GM21447 (cell line): ENCODE measurements at regions not wholly inside any gene's neighbourhood (a gene's known extent, or its start where the extent isn't known, plus 50 kb on each side); places are given as distances from the start of the nearest gene placed in this dataset.

Experiments used
- ATAC-seq: cut with Tn5 transposase; IDR thresholded peaks from one replicate; pipeline ENCODE4 v1.9.1; 2021; ENCODE audit not compliant: unreplicated experiment

DNA sequence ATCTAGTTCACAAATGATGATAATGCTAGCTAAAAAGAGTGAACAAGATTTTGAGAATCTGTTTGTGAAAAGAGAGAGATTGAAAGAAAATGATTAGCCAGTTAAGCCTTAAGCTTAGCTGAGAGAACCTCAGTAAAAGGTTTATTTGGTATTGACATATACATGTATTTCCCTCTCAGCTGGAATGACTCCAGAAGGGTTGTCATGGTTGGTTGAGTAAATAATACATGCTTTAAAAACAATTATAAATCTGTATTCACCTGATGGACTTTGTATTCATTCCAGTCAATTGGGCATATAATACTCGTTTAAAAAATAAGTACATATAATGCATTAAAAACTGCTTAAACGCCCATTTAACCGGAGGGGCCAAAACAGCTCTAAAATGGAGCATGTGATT lies 181.4 kb downstream of the GRB14 start:
- no peak for ATAC-seq

DNA sequence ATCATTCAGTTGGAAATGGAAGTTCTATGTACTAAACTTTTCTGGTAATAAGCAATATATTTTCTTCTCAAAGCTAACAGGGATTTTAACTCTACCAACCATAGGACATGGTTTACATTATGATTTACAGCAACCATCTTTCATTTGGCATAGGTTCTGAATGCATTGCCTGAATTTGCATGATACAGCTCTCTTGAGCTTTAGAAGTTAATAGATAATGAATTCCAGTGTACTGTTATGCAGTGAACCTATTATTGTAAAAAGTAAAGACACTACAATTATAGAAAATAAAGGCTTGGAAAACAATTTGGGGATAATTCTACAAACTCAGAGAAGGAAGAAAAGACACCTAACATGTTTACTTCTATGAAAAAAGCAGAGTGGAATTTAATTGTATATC lies 182.0 kb downstream of the GRB14 start:
- ATAC-seq = no peak

DNA sequence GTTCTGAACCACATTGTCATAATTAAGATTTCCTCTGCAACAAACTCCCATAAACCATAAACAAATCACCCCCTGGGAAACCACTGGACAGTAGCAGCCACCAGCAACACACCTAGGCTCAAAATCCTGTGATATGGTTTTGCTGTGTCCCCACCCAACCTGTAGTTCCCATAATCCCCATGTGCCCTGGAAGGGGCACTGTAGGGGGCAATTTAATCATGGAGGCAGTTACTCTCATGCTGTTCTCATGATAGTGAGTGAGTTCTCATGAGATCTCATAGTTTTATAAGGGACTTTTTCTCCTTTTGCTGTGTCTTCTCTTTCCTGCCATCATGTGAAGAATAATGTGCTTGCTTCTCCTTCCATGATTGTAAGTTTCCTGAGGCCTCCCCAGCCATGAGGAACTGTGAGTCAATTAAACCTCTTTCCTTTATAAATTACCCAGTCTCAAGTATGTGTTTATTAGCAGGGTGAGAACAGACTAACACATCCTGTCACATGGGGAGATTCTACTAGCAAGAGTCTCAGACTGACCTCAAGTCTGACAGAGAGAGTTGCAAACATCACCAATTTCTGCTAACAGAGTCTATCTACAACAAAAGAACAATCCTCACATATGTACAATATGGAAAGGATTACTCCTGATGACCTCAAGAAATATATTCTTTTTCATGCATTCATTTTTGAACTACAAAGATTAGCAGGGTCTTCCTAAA lies 182.6 kb downstream of the GRB14 start:
- ATAC-seq = no peak

DNA sequence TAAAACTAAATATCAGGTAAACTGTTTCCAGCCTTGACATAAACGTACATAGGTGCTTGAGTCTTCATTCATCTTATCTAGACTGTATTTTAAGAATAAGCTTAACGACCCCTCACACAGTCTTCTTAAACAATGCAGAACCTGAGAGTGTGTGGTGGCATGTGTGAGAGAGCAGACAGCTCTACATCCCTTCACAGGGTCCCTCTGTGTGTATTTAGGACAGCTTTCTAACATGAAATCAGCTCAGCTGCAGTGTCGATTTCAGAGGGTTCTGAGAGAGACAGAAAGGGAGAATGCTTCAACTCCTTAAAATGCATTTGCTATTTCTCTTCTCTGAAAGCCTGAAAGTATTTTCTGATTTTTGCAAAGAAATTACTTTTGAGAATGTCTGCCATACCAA lies 185.2 kb downstream of the GRB14 start:
- no peak for ATAC-seq

DNA sequence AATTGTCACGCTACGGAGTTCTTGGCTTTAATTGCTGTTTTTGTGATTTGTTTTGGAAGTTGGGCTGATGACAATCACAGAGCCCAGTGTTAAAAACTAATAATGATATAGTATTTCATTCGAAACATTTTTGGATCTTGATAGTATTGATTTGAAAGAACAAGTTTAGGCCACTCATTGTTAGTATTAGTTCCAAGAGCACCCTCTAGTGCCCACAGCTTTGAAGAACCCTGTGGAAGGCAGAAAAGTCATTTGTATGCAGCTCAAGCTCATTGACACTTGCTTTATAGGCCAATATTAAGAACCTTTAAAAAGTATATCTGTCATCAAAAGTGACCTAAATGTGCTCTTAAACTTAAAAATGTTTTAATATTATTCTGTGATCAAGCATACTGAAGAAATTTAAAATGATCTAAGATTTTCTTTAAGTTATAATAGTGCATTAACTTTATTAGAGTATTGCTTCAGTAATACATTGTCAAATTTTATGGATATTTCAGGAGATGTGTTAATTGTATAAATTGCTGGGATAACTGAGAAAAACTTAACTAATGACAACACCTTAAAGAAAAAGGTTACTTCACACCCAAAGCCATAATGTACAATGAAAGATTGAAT lies 191.0 kb downstream of the GRB14 start:
- no peak for ATAC-seq

DNA sequence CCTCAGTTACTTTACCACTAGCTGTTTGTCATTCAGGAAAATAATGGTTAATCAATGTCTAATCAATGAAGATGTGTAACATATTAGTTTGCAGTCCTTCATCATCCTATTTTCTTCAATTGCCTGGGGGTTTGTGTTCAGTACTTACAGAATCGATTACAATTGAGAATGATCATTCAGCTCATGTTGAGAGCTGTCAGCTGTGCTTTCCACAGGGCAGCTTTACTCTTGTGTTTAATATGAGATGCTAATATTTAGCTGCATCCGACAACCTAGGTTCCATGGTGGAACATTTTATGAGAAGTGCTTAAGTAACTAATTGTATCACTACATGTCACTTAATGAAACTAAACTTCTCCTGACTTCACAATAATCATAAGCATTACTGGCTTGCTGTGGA lies 191.9 kb downstream of the GRB14 start:
- no peak for ATAC-seq

DNA sequence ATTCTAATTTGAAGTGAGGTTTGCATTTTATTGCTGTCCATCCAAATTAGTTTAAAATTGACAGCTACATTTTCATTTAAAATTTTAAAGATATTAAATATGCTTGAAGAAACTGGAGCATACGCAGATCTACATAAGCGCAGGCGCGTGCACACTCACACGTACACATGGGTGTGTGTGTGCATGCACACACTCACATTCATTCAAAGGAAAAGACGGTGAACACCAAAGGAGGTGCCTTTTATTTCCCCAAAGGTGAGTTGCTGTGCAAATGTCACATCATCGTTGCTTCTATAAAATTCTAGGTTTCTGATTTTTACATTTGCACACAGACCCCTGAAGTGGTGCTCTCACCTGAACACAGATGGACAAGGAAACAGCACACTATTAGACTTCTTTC lies 194.2 kb downstream of the GRB14 start:
- ATAC-seq = no peak

DNA sequence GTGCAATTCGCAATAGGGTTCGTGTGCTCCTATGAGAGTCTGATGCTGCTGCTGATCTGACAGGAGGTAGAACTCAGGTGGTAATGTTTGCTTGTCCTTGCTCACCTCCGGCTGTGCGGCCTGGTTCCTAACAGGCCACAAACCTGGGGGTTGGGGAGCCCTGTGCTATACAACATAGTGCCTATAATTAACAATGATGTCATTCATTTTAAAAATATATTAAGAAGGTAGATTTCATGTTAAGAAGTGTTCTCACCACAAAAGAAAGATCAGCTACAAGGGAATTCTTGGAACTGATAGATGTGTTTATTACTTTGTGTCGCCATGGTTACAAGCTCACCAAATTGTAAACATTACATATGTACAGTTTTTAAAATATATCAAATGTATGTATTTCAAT lies 200.5 kb downstream of the GRB14 start:
- no peak for ATAC-seq

DNA sequence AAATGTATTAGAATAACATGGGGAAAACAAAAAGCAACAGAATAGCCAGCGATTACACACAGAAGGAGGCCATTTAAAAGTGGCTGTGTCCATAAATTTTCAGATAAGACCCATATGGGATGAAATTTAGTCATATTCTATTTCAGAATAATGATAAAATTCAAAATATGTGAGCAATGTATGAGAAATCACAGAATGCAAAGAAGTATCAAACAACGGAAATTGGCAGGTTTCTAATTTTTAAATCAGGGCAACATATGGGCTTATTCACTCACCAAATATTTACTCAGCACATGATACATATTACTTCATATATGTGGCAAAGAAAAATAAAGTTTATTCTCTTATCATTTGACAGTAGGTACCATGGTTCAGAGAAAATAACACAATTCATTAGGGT lies 208.5 kb downstream of the GRB14 start:
- ATAC-seq = no peak

DNA sequence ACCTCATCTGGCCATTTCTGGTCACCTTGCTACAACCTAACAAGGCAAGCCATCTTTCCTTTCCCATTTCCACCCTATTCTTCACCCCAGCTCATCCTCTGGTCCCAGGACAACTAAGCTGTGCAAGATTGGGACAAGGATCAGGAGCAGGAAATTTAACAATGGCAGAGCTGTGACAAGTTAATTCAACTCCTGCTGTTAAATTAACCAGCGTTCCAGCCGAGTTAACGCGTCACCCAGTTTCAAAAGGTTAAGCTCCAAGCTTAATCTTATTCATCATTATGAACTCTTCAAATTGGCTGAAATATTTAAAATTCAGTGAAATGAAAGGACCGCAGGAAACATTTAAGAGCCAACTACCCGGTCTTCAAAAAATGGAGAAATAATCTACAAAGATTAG lies 231.9 kb downstream of the GRB14 start:
- ATAC-seq = no peak

DNA sequence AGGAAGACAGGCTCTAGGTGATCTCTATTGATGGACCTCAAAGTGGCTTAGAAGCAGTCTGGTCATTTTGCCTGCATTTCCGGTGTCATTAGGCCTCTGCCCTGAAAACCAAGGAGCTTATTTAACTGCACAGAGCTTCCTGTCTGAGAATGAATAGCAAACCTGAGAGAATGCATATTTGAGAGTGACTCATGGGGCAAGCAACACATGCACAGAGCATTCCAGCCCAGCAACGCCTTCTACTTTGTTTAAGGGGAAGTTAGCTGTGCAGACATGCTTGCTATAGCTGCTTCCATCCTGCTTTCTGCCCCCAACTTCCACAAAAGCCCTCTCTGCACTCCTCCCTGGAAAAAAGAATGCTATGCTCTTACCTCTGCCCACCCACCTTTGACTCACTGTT lies 232.8 kb downstream of the GRB14 start:
- peak; percentile 95 for ATAC-seq

DNA sequence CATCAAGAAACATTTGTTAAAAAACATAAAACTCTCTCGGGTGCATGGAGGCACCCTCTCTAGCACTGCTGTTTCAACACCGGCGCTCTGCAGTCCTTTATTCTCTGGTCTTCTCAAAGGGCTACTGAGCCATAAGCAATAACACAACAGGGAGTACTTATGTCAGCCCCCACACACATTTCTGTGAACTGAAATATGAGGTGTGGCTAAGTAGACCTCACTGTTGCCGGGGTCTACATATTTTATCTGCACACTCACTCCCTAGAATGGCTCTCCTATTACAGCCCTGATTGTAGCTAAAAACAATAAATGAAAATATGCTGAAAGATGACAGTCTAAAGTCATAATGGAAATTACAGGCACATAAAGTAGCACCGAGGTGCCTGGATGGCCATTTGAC lies 235.1 kb downstream of the GRB14 start:
- ATAC-seq = no peak

DNA sequence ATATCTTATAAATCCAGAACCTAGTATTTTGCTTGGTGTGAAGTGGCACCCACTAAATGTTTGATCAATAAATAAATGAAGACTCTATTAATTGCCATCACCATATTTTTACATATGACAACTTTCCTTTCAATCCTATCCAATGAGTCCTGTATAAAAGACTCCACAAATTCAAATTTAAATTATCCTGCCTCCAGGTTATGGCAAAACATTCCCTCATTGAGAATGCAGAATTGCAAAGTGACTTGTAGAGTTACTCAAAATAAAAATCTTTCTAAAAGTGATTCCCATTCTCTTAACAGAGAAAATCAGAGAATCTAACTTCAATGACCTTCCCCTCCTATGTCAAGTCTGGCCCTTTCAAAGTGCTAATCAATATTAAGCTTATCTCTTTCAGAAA lies 236.8 kb downstream of the GRB14 start:
- ATAC-seq = no peak

DNA sequence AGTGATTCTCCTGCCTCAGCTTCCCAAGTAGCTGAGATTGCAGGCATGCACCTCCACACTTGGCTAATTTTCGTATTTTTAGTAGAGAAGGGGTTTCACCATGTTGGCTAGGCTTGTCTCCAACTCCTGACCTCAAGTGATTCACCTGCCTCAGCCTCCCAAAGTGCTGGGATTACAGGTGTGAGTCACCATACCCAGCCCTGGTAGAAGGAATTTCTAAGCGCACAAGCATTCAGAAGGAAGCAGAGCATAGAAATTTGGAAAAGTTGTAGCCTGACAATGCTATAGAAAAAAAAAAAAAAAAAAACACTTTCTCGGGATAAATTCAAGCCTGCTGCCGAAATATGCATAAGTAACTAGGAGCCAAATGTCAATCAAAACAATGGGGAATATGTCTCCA lies 249.4 kb downstream of the GRB14 start:
- ATAC-seq = no peak

DNA sequence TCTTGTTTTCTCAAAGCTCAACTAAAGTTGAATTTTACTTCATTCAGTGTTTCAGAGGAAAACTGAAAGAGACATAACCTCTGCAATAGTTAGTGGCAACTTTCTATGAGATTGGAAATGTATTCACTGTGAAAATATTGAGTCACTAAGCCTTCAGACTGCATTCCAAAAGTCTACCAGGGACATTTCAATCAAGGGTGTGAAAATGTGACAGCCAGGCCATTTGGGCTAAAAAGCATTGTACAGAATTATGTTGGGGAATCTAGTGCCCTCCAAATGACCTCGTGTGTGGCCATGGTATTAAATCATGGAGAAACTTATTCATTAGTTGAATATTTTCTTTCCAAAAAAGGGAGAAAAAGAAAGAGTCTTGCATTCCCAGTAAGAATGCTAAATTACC lies 251.9 kb downstream of the GRB14 start:
- no peak for ATAC-seq

DNA sequence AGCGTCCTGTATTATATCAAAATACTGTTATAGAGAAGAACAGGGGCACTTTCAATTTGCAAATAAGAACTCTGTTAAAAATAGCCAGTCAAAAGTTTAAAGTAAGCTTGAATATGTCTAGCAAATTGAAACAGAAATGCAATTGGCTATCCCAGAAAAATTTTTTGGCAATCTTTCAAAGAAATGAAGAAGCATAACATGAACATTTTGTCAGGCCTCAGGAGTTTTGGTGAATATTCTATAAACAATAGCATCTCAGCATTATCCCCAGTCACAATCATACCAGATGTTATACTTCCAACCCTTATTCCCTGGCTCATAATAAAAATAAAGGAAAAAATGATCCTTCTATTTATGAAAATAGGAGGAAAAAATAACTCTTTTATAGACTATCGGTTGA lies 252.4 kb downstream of the GRB14 start:
- ATAC-seq = no peak

DNA sequence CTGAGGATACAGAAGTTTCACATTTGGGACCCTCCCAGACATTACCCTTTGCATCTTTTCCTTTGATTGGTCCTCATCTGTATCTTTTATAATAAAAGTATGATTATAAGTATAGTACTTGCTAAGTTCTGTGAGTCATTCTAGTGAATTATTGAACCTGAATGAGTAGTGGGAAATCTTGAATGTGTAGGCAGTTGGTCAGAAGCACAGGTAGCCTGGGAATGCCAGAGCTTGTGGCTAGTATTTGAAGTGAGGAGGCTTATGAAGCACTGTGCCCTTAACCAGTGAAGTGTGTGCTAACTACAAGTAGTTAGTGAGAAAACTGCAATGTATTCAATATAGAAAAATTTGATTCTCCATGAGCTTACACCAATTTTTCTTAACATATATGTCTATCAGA lies 257.6 kb downstream of the GRB14 start:
- ATAC-seq = no peak

DNA sequence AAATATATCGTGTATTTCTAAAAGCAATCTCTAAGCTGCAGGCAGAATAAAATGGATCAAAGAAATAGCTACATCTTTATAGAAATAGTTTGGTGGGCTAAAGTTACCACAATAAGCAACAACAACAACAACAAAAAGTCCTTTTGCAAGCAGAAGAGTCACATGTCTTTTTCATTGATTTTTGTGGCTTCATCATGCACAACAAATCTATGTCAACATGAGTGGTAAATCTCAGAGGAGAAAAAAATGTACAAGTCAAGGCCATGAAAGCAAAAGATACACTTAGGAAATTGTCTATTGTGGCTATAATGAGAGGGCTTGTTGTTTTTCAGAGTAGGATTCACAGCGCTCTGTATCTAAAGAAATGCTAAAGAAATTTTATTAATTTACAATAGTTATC lies 269.7 kb downstream of the GRB14 start:
- no peak for ATAC-seq

DNA sequence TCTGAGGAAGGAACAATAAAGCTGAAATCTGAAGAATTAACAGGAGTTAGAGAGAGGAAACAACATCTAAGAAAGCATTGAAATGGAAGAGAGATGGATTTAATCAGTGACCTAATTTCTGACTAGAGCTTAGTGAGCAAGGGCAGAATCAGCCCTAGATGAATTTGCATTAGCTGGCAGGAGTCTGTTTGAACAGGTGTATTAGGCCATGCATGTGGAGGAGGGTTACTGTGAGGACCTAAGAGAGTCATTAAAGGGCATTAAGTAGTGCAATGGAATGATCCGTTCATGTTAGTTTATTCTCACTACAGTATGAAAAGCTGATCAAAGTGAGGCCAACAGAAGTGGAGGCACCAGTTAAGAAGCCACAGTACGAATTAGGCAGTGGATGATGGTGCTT lies 285.3 kb downstream of the GRB14 start:
- no peak for ATAC-seq

DNA sequence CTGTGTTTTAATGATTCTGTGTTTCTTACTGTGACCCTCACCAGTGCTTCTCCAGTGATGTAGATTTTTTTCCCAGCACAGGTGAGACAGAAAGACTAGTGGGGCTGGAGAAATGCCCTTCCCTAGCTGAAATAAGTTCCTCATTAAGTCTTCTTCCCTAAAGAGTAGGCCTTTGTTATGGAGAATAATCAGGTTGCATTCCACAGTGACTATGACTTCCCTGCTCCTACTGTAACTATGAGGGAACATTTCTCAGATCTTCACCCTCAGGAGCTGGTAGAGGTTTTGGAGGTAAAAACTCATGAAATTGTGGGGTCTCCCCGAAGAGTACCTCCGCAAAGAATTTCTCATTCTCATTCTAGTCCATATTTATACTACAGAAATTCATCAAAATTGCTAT lies 286.2 kb downstream of the GRB14 start:
- ATAC-seq = no peak

DNA sequence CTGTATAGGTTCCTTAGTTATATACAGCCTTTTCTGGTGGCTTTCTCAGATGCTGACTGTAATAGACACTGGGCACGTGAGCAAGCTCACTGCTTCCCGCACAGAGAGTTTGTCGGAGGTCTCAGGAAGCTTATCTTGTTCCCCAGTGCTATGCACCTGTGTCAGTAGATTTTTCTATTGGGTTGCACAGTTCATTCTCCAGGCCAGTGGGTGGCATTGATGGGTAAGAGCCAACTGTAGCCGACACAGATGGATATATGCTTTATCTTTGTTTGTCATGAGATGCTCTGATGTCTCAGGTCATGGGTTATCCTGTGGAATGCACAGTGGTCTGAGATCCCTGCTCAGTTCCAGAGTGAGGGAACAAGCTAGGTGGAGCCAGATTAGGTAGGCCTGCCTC lies 293.0 kb downstream of the GRB14 start:
- ATAC-seq = no peak

DNA sequence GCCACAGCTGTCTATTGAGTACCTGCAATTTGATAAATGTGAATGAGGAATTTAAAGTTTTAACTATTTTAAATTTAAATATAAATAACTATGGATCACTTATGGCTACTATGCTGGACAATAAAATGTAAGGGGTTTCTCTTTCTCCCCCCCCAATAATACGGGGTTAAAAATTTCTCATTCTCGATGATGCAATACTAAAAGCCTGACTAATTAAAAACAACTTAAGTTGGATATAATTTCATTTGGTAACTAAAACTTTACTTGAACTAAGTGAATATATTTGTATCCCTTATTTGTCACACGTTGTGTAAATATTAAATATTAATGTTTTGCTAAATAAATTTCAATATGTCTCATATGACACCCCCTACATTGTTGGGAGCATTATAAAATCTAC lies 297.3 kb downstream of the GRB14 start:
- no peak for ATAC-seq

DNA sequence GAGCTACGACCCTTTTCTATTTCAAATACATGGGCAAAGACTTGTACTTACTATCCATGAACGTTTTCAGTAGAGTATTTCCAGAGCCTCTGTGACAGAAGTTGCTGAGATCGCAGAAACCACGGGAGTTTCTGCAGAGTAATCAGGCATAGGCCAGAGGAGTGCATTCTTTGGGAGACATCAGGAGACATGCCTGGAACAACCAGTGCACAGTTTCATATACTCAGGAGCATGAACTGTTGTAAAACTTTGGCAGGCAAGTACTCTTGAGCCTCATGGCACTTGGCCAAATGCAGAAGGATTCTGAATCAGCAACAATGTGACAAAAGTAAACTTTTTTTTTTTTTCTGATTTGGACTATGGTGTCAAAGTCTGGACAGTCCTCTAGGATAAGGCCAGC lies 307.1 kb downstream of the GRB14 start:
- ATAC-seq = no peak
